COLO668 (cell line): ENCODE measurements at regions not wholly inside any gene's neighbourhood (a gene's known extent, or its start where the extent isn't known, plus 50 kb on each side); places are given as distances from the start of the nearest gene placed in this dataset.
"Not testable (repeated sequence)": the region's sequence is repeated elsewhere in the genome, so short reads cannot be mapped to it uniquely, and the experiment has no call there.

Experiments
- DNase-seq: peaks from one replicate; lab custom pipeline; 2025; ENCODE audit not compliant: unreplicated experiment; lab: John Stamatoyannopoulos, UW

DNA sequence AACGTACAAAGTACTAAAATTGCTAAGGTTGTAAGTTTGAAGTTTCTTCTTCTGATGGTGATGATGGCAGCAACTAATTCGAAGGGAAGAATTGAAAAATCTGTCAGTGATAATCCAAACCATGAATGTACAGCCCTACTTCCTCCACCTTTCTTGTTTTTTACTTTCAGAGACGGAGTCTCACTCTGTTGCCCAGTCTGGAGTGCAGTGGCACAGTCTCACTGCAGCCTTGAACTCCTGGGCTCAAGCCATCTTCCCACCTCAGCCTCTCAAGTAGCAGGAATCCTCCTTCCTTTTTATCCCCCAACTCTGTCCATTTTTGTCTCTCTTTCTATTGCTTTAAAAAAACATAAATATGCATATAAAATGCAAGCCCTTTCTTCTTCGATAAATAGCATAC lies 112.3 kb upstream of the SOX21 start:
- no peak for DNase-seq

GRCh38 chr13:94822356-94822755 lies 110.0 kb upstream of the SOX21 start:
- peak; percentile 36 for DNase-seq

DNA sequence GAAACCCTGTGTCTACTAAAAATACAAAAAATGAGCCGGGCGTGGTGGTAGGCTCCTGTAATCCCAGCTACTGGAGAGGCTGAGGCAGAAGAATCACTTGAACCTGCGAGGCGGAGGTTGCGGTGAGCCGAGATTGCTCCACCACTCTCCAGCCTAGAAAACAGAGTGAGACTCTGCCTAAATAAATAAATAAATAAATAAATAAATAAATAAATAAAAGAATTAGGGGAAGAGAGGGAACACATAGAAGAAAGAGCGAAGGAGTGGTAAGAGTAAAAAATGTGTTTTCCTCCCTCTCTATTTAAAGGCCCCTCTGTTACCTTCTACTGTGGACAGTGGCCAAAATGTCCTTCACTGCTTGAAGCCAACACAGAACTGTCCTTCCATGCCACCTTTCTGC lies 103.9 kb upstream of the SOX21 start:
- no peak for DNase-seq

DNA sequence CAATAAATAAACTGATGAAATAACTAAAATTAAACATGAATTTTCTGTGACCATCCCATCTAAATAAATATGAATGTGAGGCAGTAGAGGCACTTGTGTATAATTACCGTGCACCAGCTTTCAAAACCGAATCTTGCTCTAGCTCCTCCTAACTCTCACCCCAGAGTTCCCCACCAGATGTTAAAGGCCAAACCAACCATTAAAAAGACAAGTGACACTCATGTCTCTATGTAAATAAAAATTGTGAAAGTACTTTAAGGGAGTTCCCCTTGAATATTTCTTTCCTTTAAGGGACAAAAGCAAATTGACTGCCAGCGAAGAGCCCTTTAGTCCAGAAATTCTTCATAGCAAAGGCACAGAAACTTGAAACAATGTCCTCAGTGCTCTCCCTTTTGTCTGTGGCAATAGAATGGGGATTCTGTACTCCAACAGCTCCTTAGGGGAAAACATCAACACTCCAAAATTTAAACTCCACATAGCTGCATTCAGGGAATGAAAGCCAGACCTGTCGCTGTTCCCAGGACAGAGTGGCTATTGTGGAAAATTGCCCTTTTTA lies 101.7 kb upstream of the SOX21 start:
- DNase-seq, result no peak

DNA sequence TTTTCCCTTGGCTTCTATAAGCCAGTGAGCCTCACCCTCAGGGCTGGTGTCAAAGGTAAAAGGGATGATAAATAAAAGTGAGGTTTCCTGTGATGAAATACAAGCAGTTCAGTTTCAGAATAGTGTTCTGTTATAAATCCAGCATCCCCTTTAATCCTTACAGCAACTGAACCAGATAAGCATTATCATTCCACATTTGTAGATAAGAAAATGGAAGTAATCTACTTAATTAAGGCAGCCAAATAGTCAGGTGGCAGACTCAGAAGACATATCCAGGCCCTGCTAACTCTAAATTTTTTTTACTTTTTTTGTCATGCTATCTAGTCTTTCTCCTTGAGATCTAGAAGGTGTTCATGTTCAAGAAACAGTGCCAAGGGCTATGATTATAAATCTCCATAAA lies 99.4 kb upstream of the SOX21 start:
- DNase-seq, result no peak

- no peak for DNase-seq
Observed at GRCh38 chr13:94800423-94800822, 88.1 kb upstream of the SOX21 start.

DNA sequence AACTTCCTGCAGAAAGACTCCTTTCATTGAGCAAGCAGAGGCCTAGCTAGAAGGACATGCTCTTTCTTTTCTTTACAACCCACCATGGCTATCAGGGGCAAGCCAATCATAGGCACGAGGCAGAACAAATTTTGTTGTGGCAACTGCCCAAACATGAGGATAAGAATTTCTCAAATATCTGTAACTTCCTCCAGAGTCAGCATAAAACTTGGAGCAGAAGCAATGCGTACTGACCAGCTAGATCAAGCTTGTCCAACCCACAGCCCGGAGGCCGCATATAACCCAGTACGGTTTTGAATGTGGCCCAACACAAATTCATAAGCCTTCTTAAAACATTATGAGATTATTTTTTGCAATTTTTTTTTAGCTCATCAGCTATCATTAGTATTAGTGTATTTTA lies 87.0 kb upstream of the SOX21 start:
- no peak for DNase-seq

GRCh38 chr13:94798738-94799137 lies 86.4 kb upstream of the SOX21 start:
- no peak for DNase-seq

DNA sequence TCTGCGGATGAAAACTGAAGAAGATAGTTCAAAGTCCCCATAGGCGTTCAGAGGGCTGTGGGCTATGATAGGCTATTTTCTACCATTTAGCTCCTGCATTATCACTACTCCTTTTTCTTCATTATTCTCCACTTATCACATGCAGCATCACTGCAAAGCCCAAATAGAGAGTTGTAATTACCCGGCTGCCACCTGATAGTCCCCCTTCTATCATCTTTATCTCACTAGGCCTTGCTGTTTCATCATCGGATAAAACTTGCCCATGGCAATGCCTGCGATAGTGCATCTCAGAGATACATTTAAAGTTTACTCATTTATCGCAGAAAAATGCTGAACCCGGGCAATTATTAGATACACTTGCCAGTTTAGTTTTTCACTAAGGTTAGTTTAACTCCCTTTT lies 82.9 kb upstream of the SOX21 start:
- no peak for DNase-seq

DNA sequence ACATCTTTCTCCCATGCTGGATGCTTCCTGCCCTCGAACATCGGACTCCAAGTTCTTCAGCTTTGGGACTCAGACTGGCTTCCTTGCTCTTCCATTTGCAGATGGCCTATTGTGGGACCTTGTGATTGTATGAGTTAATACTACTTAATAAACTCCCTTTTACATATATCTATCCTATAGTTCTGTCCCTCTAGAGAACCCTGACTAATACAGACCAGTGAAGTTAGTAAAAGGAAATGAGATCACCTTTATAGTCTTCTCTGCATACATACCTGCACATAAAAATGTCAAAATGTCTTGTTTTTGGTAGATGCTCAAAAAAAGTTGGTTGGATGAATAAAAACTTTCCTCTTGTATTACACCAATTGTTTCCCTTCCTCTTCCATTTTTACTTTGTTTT lies 73.9 kb upstream of the SOX21 start:
- not testable (repeated sequence) for DNase-seq

- no peak for DNase-seq
Observed at GRCh38 chr13:94784066-94784465, 71.7 kb upstream of the SOX21 start.

GRCh38 chr13:94783489-94783888 lies 71.1 kb upstream of the SOX21 start:
- DNase-seq, result no peak

DNA sequence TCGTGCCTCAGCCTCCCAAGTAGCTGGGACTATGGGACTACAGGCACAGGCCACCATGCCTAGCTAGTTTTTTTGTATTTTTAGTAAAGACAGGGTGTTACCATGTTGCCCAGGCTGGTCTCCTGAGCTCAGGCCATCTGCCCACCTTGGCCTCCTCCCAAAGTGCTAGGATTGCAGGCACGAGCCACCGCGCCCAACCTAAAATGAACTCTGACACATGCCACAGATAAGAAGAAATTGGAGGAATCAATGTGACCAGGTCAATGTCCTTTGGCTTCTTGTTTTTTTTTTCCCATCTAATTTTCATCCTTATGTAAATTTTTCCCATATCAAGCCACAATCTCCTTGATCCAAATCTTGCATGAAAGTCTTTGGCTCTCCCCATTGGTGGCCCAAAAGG lies 68.1 kb upstream of the SOX21 start:
- no peak for DNase-seq

DNA sequence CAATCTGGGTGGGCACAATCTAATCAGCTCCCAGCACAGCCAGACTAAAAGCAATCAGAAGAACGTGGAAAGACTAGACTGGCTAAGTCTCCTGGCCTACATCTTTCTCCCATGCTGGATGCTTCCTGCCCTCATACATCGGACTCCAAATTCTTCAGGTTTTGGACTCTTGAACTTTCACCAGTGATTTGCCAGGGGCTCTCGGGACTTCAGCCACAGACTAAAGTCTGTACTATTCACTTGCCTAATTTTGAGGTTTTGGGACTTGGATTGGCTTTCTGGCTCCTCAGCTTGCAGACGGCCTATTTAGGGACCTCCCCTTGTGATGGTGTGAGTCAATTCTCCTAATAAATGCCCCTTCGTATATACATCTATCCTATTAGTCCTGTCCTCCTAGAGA lies 66.6 kb upstream of the SOX21 start:
- DNase-seq, result no peak

DNA sequence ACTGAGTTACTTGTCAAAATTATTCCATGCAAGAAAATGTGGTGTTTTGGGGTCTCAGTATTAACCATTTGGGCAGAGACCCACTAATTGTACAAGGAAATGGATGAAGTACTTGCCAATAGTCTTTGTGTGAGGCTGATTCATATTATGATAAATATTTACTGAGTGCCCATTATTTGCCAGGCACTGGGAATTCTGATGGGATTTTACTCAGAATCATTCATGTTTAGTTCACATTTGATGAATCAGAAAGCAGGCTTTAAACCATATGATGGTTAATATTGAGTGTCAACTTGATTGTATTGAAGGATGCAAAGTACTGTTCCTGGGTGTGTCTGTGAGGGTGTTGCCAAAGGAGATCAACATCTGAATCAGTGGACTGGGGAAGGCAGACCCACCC lies 66.2 kb upstream of the SOX21 start:
- no peak for DNase-seq

- no peak for DNase-seq
Observed at GRCh38 chr13:94776956-94777355, 64.6 kb upstream of the SOX21 start.

DNA sequence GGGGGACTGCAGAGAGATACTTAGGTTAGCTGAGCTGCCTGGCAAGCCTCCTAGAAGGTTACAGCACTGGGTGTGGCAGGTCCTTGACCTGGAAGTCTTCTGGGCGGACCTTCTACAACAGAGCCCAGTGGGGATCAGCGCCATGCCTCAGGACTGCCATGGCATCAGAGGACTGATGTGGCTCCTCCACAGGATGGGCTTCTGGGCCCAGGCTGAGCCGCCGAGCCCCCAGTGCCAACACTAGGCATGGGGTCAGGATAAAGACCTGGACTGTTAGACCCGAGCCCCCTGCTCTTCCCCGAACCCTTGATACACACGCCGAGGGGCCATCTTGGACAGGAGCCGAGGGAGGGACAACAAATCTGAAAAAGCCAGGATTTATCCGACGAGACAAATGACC lies 64.0 kb upstream of the SOX21 start:
- DNase-seq, result no peak

DNA sequence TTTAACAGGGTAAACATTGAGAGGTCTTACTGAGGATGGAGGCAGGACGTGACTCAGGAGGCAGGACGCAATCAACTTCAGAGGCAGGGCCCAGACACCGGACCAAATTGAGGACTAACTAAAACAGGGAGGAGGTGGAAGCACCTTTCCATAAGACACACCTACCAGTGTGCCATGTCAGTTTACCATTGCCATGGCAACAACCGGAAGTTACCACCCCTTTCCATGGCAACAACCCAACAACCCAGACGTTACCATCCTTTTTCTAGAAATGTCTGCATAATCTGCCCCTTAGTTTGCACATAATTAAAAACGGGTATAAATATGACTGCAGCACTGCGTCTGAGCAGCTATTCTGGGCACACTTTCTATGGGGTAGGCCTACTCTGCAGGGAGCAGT lies 53.5 kb upstream of the SOX21 start:
- DNase-seq, result no peak

- DNase-seq, result peak; percentile 48
Observed at GRCh38 chr13:94764576-94765321, 52.4 kb upstream of the SOX21 start.
